Mesenchymal stem cell (in vitro differentiated cells and primary cell): ENCODE measurements at regions not wholly inside any gene's neighbourhood (a gene's known extent, or its start where the extent isn't known, plus 50 kb on each side); places are given as distances from the start of the nearest gene placed in this dataset.

Experiments used
- DNase-seq: peaks from one replicate; pipeline ENCODE4 v3.0.0-alpha.2; 2013
- H2AFZ ChIP-seq: one replicate; pipeline ENCODE4 v1.6.1; 2013; ENCODE audit warnings: low read depth, mild to moderate bottlenecking, control low read depth, inconsistent platforms, low read length, moderate library complexity
- H2AK5ac ChIP-seq: 2 replicates; pipeline ENCODE4 v1.6.1; 2013; ENCODE audit warnings: low read length, moderate library complexity, mild to moderate bottlenecking, inconsistent platforms; ENCODE audit not compliant: severe bottlenecking
- H2BK120ac ChIP-seq: one replicate; pipeline ENCODE4 v1.6.1; 2013; ENCODE audit warnings: low read depth, mild to moderate bottlenecking, inconsistent platforms, low read length, moderate library complexity
- H2BK12ac ChIP-seq, 2 experiments: one replicate each; pipeline ENCODE4 v1.6.1; 2013; ENCODE audit warnings: inconsistent platforms in 2 of 2, low read length in 2 of 2, mild to moderate bottlenecking in 2 of 2, moderate library complexity in 2 of 2, control low read depth in 1 of 2
- H2BK15ac ChIP-seq: one replicate; pipeline ENCODE4 v1.6.1; 2013; ENCODE audit warnings: mild to moderate bottlenecking, low read depth, inconsistent platforms; ENCODE audit not compliant: poor library complexity, severe bottlenecking
- H2BK5ac ChIP-seq: 2 replicates; pipeline ENCODE4 v1.6.1; 2013; ENCODE audit warnings: low read depth, mild to moderate bottlenecking, low read length, control low read depth, inconsistent platforms; ENCODE audit not compliant: poor library complexity, severe bottlenecking
- H3K14ac ChIP-seq, 2 experiments: one replicate each; pipeline ENCODE4 v1.6.1; 2013; ENCODE audit warnings: inconsistent platforms in 2 of 2, low read length in 2 of 2, control low read depth in 1 of 2, mild to moderate bottlenecking in 1 of 2, moderate library complexity in 1 of 2
- H3K18ac ChIP-seq, 2 experiments: one replicate each; pipeline ENCODE4 v1.6.1; 2013; ENCODE audit warnings: inconsistent platforms in 2 of 2, low read length in 2 of 2, control low read depth in 1 of 2, low read depth in 1 of 2, mild to moderate bottlenecking in 1 of 2
- H3K23ac ChIP-seq, 2 experiments: one replicate each; pipeline ENCODE4 v1.6.1; 2013; ENCODE audit warnings: inconsistent platforms in 2 of 2, low read length in 2 of 2, mild to moderate bottlenecking in 2 of 2, moderate library complexity in 2 of 2, control low read depth in 1 of 2
- H3K27ac ChIP-seq: 2 replicates; pipeline ENCODE4 v1.5.1; 2013; ENCODE audit warnings: mild to moderate bottlenecking, moderate library complexity, low read length, control low read depth, inconsistent platforms; ENCODE audit not compliant: poor library complexity, severe bottlenecking
- H3K27me3 ChIP-seq, 2 experiments: 2 replicates each; pipeline versions ENCODE4 v1.6.1 to v1.7.0; 2013; ENCODE audit warnings: low read length in 2 of 2, mild to moderate bottlenecking in 2 of 2, moderate library complexity in 2 of 2, control low read depth in 1 of 2, inconsistent platforms in 1 of 2; ENCODE audit not compliant: control insufficient read depth in 1 of 2, insufficient read depth in 1 of 2
- H3K36me3 ChIP-seq, 2 experiments: 2 replicates each; pipeline versions ENCODE4 v1.6.1 to v1.7.0; 2013; ENCODE audit warnings: low read length in 2 of 2, control low read depth in 1 of 2, inconsistent platforms in 1 of 2, low read depth in 1 of 2, mild to moderate bottlenecking in 1 of 2; ENCODE audit not compliant: insufficient read depth in 2 of 2, control insufficient read depth in 1 of 2
- H3K4ac ChIP-seq, 2 experiments: one replicate each; pipeline ENCODE4 v1.6.1; 2013; ENCODE audit warnings: inconsistent platforms in 2 of 2, low read length in 2 of 2, mild to moderate bottlenecking in 2 of 2, moderate library complexity in 2 of 2, control low read depth in 1 of 2, low read depth in 1 of 2
- H3K4me1 ChIP-seq: 2 replicates; pipeline ENCODE4 v1.6.1; 2013; ENCODE audit warnings: low read depth, low read length, control low read depth; ENCODE audit not compliant: control insufficient read depth, insufficient read depth
- H3K4me2 ChIP-seq: 2 replicates; pipeline ENCODE4 v1.6.1; 2013; ENCODE audit warnings: low read length, mild to moderate bottlenecking, inconsistent platforms; ENCODE audit not compliant: poor library complexity, severe bottlenecking
- H3K4me3 ChIP-seq, 2 experiments: 2 replicates each; pipeline versions ENCODE4 v1.5.1 to v1.7.0; 2013; ENCODE audit warnings: low read length in 2 of 2, mild to moderate bottlenecking in 2 of 2, control low read depth in 1 of 2, low read depth in 1 of 2; ENCODE audit not compliant: insufficient read depth in 1 of 2
- H3K79me1 ChIP-seq: replicated peaks from 2 replicates; pipeline ENCODE4 v1.6.1; 2013; ENCODE audit warnings: mild to moderate bottlenecking, control low read depth, low read length, inconsistent platforms; ENCODE audit not compliant: poor library complexity, severe bottlenecking
- H3K9ac ChIP-seq: 2 replicates; pipeline ENCODE4 v1.7.0; 2013; ENCODE audit warnings: mild to moderate bottlenecking, low read length, moderate library complexity
- H3K9me3 ChIP-seq: 2 replicates; pipeline ENCODE4 v1.7.0; 2013; ENCODE audit warnings: mild to moderate bottlenecking, low read length; ENCODE audit not compliant: control insufficient read depth
- H4K8ac ChIP-seq: one replicate; pipeline ENCODE4 v1.6.1; 2013; ENCODE audit warnings: inconsistent platforms, mild to moderate bottlenecking, low read length, moderate library complexity
- H4K91ac ChIP-seq: one replicate; pipeline ENCODE4 v1.6.1; 2013; ENCODE audit warnings: mild to moderate bottlenecking, low read length, inconsistent platforms
- WGBS: methylation state at CpG from one replicate; pipeline ENCODE4 v1.1.7; 2013; ENCODE audit warnings: mixed read lengths; 5-methylcytosine and 5-hydroxymethylcytosine counted together

DNA sequence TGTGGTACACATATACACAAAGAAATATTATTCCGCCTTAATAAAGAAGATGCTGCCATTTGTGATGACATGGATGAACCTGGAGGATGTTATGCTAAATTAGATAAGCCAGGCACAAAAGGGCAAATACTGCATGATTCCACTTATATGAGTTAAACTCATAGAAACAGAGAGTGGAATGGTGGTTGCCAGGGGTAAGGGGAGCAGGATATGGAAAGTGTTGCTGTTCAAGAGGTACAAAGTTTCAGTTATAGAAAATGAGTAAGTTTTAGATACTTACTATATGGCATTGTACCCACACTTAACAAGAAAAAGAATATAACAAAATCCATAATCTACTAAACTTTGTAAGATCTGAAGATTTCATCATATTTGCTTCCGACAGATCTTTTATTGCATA, 252.2 kb downstream of the SYK start:
- Histone ChIP-seq H3K79me1 (no peaks in the 10 kb centered on the region), H4K8ac (no peak overlapping the region), H3K9me3 (no peaks in the 10 kb centered on the region), H2AFZ (no peak overlapping the region), H3K23ac (no peak overlapping the region), H2BK15ac (no peak overlapping the region), H3K14ac (no peak overlapping the region), H3K4me3 (no peak overlapping the region), H3K4ac (no peak overlapping the region), H2BK5ac (no peak overlapping the region), H3K9ac (no peak overlapping the region), H4K91ac (no peak overlapping the region), H3K4me1 (peaks cover 2% of the 10 kb centered on the region), H3K27me3 (no peaks in the 10 kb centered on the region), H3K27ac (no peak overlapping the region), H2AK5ac (no peak overlapping the region), H3K36me3 (no peaks in the 10 kb centered on the region), H2BK120ac (no peak overlapping the region), H2BK12ac (no peak overlapping the region), H3K18ac (no peak overlapping the region), H3K4me2 (no peak overlapping the region)
- no CpG with 5 or more reads among the region's 2 CpGs for WGBS
- DNase-seq, result no peak

DNA sequence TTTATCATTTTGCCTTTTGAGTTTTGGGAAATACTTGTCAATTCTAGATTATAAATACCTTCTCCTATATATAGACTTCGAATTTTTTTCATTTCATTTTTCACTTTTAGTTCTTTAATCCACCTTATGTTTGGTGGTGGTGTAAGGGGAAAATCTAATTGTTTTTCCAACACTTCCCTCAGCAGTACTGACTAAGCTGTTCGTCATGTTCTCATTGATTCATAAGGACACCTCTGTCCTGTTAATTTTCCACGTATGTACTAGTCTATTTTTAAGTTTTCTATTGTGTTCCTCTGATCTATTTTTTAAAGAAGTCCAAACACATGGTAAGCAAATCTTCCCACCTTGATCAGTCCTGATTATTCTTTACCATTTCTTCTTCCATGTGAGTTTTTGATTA, 254.2 kb downstream of the SYK start:
- WGBS, result no CpG with 5 or more reads among the region's 3 CpGs
- H3K4me1 ChIP-seq, result peaks cover 4% of the 10 kb centered on the region

DNA sequence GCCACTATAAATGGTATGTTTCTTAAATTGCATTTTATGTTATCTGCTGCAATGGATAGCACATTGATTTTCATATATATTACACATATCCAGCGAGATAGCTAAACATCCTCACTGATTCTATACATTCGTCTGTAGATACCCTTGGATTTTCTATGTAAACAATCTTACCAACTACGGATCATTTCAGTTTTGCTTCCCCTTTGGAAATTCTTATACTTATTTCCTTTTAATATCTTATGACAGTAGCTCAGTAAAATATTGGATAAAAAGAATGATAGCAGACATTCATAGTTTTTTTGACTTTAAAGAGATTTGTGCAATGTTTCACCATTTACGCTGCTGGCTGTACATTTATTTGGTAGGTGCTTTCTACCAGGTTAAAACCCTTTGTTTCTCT, 254.9 kb downstream of the SYK start:
- Histone ChIP-seq H2BK15ac (no peak overlapping the region), H3K14ac (no peak overlapping the region), H2BK12ac (no peak overlapping the region), H2AK5ac (no peak overlapping the region), H4K91ac (no peak overlapping the region), H3K9ac (peak overlapping the region; percentile 40), H3K79me1 (no peaks in the 10 kb centered on the region), H2BK120ac (no peak overlapping the region), H3K18ac (no peak overlapping the region), H3K4me3 (no peak overlapping the region), H3K4me1 (peaks cover 4% of the 10 kb centered on the region), H3K27me3 (no peaks in the 10 kb centered on the region), H2BK5ac (no peak overlapping the region), H3K9me3 (no peaks in the 10 kb centered on the region), H3K27ac (no peak overlapping the region), H3K23ac (no peak overlapping the region), H4K8ac (no peak overlapping the region), H3K4me2 (no peak overlapping the region), H2AFZ (no peak overlapping the region), H3K4ac (no peak overlapping the region), H3K36me3 (no peaks in the 10 kb centered on the region)
- no peak for DNase-seq
- 87% methylated on average over 2 of the region's 4 CpGs for WGBS

More for the DNA sequence above, 254.2 kb downstream of the SYK start:
- Histone ChIP-seq H3K4me2 (no peak overlapping the region), H4K8ac (no peak overlapping the region), H2BK15ac (no peak overlapping the region), H2BK120ac (no peak overlapping the region), H2BK12ac (no peak overlapping the region), H4K91ac (no peak overlapping the region), H3K23ac (no peak overlapping the region), H3K27ac (no peak overlapping the region), H3K18ac (no peak overlapping the region), H3K79me1 (no peaks in the 10 kb centered on the region), H3K27me3 (no peaks in the 10 kb centered on the region), H2AK5ac (no peak overlapping the region), H3K36me3 (no peaks in the 10 kb centered on the region), H2BK5ac (no peak overlapping the region), H3K9ac (no peak overlapping the region), H3K14ac (no peak overlapping the region), H3K9me3 (no peaks in the 10 kb centered on the region), H3K4me3 (no peak overlapping the region), H2AFZ (no peak overlapping the region), H3K4ac (no peak overlapping the region)
- DNase-seq, result no peak

DNA sequence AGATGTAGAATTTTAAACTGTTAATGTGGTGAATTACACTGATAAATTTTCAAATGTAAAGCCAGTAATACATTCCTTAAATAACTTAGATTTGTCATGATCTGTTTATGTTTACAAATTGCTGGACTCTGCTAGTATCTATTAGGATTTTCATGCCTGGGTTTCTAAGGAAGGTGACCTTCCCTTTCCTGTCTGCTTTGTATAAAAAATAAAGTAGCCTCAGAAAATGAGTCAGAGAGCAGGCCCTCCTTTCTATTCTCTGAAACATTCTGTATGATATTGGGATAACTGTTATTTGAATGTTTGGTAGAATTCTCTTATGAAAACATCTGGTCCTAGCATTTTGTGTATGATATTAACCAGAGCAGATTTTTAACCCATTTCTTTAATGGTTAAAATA, 255.3 kb downstream of the SYK start:
- H4K91ac ChIP-seq, result no peak overlapping the region
- H2BK15ac ChIP-seq, result no peak overlapping the region
- H2AFZ ChIP-seq, result no peak overlapping the region
- H3K4me1 ChIP-seq, result peaks cover 4% of the 10 kb centered on the region
- no peak overlapping the region for H3K14ac ChIP-seq
- no peaks in the 10 kb centered on the region for H3K27me3 ChIP-seq
- no peak overlapping the region for H2BK120ac ChIP-seq
- no peak overlapping the region for H4K8ac ChIP-seq
- H3K4ac ChIP-seq, result no peak overlapping the region
- H3K27ac ChIP-seq, result no peak overlapping the region
- no peak overlapping the region for H3K18ac ChIP-seq
- no peak overlapping the region for H2AK5ac ChIP-seq
- H3K4me3 ChIP-seq, result no peak overlapping the region
- H2BK12ac ChIP-seq, result no peak overlapping the region
- H3K9me3 ChIP-seq, result no peaks in the 10 kb centered on the region
- no peaks in the 10 kb centered on the region for H3K79me1 ChIP-seq
- no peak overlapping the region for H2BK5ac ChIP-seq
- H3K23ac ChIP-seq, result no peak overlapping the region
- no peak overlapping the region for H3K4me2 ChIP-seq
- no peaks in the 10 kb centered on the region for H3K36me3 ChIP-seq
- H3K9ac ChIP-seq, result peak overlapping the region; percentile 40
- DNase-seq, result peak; percentile 57
